Ishikawa (cell line): ENCODE measurements at regions not wholly inside any gene's neighbourhood (a gene's known extent, or its start where the extent isn't known, plus 50 kb on each side); places are given as distances from the start of the nearest gene placed in this dataset.

Experiments used
- EGR1 ChIP-seq: IDR thresholded peaks from 2 replicates; pipeline ENCODE4 v1.6.1; 2012
- EP300 ChIP-seq: IDR thresholded peaks from 2 replicates; pipeline ENCODE4 v1.6.1; 2012; ENCODE audit warnings: borderline replicate concordance
- FOXM1 ChIP-seq: IDR thresholded peaks from 2 replicates; pipeline ENCODE4 v1.6.1; 2012; ENCODE audit warnings: low read depth, borderline replicate concordance
- RAD21 ChIP-seq: IDR thresholded peaks from 2 replicates; pipeline ENCODE4 v1.6.1; 2012; ENCODE audit warnings: low read depth
- TAF1 ChIP-seq: IDR thresholded peaks from 2 replicates; pipeline ENCODE4 v1.6.1; 2012; ENCODE audit warnings: low read depth, mild to moderate bottlenecking
- YY1 ChIP-seq: IDR thresholded peaks from 2 replicates; pipeline ENCODE4 v1.6.1; 2012; ENCODE audit warnings: low read depth
- ZBTB7A ChIP-seq: IDR thresholded peaks from 2 replicates; pipeline ENCODE4 v1.6.1; 2012; ENCODE audit warnings: low read depth
- TF ChIP-seq, protein P1 (sequence below): IDR thresholded peaks from 2 replicates; pipeline ENCODE4 v1.6.1; 2012; ENCODE audit warnings: low read depth, mild to moderate bottlenecking

DNA sequence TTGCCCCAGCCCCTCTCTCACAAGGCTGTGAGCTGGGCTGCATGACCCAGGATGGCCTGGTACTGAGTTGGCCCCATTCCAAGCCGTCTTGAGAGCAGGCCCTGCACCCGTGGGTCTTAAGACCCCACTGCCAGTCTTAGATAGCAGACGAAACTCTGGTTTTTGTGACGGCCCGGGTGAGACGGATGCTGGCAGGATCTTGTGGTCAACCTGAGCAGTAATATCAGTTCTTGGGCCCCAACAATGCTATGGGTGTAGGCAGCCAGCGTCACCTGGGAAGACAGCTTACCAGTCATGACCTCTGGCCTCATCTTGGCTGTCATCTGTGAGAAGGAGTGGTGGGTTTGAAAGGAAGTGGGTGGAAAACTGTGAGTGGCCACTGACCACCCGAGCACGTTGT lies 305.8 kb downstream of the ARRDC4 start:
- no peak for TF ChIP-seq EP300
- TF ChIP-seq FOXM1: no peak
- TF ChIP-seq TAF1: no peak
- TF ChIP-seq RAD21: no peak
- TF ChIP-seq YY1: no peak
- TF ChIP-seq ZBTB7A: no peak
- TF ChIP-seq EGR1: no peak
- TF ChIP-seq, protein P1, sequence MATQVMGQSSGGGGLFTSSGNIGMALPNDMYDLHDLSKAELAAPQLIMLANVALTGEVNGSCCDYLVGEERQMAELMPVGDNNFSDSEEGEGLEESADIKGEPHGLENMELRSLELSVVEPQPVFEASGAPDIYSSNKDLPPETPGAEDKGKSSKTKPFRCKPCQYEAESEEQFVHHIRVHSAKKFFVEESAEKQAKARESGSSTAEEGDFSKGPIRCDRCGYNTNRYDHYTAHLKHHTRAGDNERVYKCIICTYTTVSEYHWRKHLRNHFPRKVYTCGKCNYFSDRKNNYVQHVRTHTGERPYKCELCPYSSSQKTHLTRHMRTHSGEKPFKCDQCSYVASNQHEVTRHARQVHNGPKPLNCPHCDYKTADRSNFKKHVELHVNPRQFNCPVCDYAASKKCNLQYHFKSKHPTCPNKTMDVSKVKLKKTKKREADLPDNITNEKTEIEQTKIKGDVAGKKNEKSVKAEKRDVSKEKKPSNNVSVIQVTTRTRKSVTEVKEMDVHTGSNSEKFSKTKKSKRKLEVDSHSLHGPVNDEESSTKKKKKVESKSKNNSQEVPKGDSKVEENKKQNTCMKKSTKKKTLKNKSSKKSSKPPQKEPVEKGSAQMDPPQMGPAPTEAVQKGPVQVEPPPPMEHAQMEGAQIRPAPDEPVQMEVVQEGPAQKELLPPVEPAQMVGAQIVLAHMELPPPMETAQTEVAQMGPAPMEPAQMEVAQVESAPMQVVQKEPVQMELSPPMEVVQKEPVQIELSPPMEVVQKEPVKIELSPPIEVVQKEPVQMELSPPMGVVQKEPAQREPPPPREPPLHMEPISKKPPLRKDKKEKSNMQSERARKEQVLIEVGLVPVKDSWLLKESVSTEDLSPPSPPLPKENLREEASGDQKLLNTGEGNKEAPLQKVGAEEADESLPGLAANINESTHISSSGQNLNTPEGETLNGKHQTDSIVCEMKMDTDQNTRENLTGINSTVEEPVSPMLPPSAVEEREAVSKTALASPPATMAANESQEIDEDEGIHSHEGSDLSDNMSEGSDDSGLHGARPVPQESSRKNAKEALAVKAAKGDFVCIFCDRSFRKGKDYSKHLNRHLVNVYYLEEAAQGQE: no peak
